ENCODE measurements at regions not wholly inside any gene's neighbourhood (a gene's known extent, or its start where the extent isn't known, plus 50 kb on each side); places are given as distances from the start of the nearest gene placed in this dataset.

- TF ChIP-seq, protein P1, sequence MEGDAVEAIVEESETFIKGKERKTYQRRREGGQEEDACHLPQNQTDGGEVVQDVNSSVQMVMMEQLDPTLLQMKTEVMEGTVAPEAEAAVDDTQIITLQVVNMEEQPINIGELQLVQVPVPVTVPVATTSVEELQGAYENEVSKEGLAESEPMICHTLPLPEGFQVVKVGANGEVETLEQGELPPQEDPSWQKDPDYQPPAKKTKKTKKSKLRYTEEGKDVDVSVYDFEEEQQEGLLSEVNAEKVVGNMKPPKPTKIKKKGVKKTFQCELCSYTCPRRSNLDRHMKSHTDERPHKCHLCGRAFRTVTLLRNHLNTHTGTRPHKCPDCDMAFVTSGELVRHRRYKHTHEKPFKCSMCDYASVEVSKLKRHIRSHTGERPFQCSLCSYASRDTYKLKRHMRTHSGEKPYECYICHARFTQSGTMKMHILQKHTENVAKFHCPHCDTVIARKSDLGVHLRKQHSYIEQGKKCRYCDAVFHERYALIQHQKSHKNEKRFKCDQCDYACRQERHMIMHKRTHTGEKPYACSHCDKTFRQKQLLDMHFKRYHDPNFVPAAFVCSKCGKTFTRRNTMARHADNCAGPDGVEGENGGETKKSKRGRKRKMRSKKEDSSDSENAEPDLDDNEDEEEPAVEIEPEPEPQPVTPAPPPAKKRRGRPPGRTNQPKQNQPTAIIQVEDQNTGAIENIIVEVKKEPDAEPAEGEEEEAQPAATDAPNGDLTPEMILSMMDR (conservative IDR thresholded peaks at IDR 0.05; ENCODE audit: low read length) = no peak
- TF ChIP-seq EZH2phosphoT487 (IDR thresholded peaks at IDR 0.05; ENCODE audit: borderline replicate concordance, low read depth, low read length) = no peak
Measured at GRCh38 chr14:58821421-58821820, 183.7 kb downstream of the DACT1 start.

Data from OCI-LY7 (cell line).